Stomach (tissue), 4 donors: ENCODE measurements at regions not wholly inside any gene's neighbourhood (a gene's known extent, or its start where the extent isn't known, plus 50 kb on each side); places are given as distances from the start of the nearest gene placed in this dataset.

Experiments used
- CTCF ChIP-seq, 7 experiments: fragments of 450-650 bp in 4 of 7; fragments of 200-600 bp in 3 of 7; sonication (generic) in 3 of 7; IDR thresholded peaks; one replicate each; pipeline ENCODE4 v1.5.1; 2016 to 2019; ENCODE audit warnings: antibody characterized with exemption in 7 of 7, control low read depth in 2 of 7, mild to moderate bottlenecking in 1 of 7
- POLR2A ChIP-seq, 4 donors: fragments of 450-650 bp; IDR thresholded peaks; one replicate each; pipeline ENCODE4 v1.6.1; 2016; ENCODE audit warnings: antibody characterized with exemption in 4 of 4, control low read depth in 2 of 4, mild to moderate bottlenecking in 1 of 4, moderate library complexity in 1 of 4
- POLR2AphosphoS5 ChIP-seq, 3 donors: sonication (generic); formaldehyde crosslinking; IDR thresholded peaks; one replicate each; pipeline ENCODE4 v1.6.1; 2016; ENCODE audit warnings: antibody characterized with exemption in 3 of 3

DNA sequence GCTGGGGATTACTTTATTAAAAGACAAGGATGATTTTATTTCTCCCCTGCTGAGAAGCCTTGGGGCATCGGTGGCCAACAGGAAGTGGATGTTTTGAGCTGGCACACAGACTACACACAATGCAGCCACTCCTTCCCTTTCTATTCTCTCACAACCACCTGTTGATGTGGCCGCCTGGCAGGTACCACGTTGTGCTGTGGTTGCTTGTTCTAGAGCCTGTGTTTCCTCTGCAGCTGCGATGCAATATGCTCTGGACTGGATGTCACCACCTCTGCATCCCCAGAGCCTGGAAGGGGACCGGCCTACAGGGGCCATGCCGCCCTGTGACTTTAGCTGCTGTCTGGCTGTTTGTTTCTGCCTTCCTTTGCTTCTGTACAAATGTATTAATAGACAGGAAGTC, 195.7 kb upstream of the CELF2 start:
- TF ChIP-seq POLR2AphosphoS5 (IDR thresholded peaks at IDR 0.05): no peak
- TF ChIP-seq CTCF (IDR thresholded peaks at IDR 0.05): no peak
- TF ChIP-seq POLR2A (IDR thresholded peaks at IDR 0.05): no peak
